Ishikawa (cell line): ENCODE measurements at regions not wholly inside any gene's neighbourhood (a gene's known extent, or its start where the extent isn't known, plus 50 kb on each side); places are given as distances from the start of the nearest gene placed in this dataset.

Experiments used
- CEBPB ChIP-seq: IDR thresholded peaks from 2 replicates; pipeline ENCODE4 v1.6.1; 2012
- CREB1 ChIP-seq: IDR thresholded peaks from 2 replicates; pipeline ENCODE4 v1.6.1; 2012; ENCODE audit warnings: low read depth
- EGR1 ChIP-seq: IDR thresholded peaks from 2 replicates; pipeline ENCODE4 v1.6.1; 2012
- EP300 ChIP-seq: IDR thresholded peaks from 2 replicates; pipeline ENCODE4 v1.6.1; 2012; ENCODE audit warnings: borderline replicate concordance
- FOXM1 ChIP-seq: IDR thresholded peaks from 2 replicates; pipeline ENCODE4 v1.6.1; 2012; ENCODE audit warnings: low read depth, borderline replicate concordance
- MAX ChIP-seq: IDR thresholded peaks from 2 replicates; pipeline ENCODE4 v1.6.1; 2012
- NFIC ChIP-seq: IDR thresholded peaks from 2 replicates; pipeline ENCODE4 v1.6.1; 2012
- RAD21 ChIP-seq: IDR thresholded peaks from 2 replicates; pipeline ENCODE4 v1.6.1; 2012; ENCODE audit warnings: low read depth
- REST ChIP-seq: IDR thresholded peaks from 2 replicates; pipeline ENCODE4 v1.6.1; 2012; ENCODE audit warnings: low read depth, mild to moderate bottlenecking
- TAF1 ChIP-seq: IDR thresholded peaks from 2 replicates; pipeline ENCODE4 v1.6.1; 2012; ENCODE audit warnings: low read depth, mild to moderate bottlenecking
- TCF12 ChIP-seq: IDR thresholded peaks from 2 replicates; pipeline ENCODE4 v1.6.1; 2012; ENCODE audit warnings: low read depth
- TEAD4 ChIP-seq: IDR thresholded peaks from 2 replicates; pipeline ENCODE4 v1.6.1; 2012
- USF1 ChIP-seq: IDR thresholded peaks from 2 replicates; pipeline ENCODE4 v1.6.1; 2012
- YY1 ChIP-seq: IDR thresholded peaks from 2 replicates; pipeline ENCODE4 v1.6.1; 2012; ENCODE audit warnings: low read depth
- ZBTB7A ChIP-seq: IDR thresholded peaks from 2 replicates; pipeline ENCODE4 v1.6.1; 2012; ENCODE audit warnings: low read depth

- TF ChIP-seq ZBTB7A (no peak), EP300 (no peak), MAX (no peak), CEBPB (no peak), YY1 (no peak), REST (no peak)
These were observed 72.8 kb downstream of the SOWAHC start for GRCh38 chr2:109686921-109687320.

- TF ChIP-seq USF1 = no peak
- TF ChIP-seq ZBTB7A = no peak
- no peak for TF ChIP-seq REST
- no peak for TF ChIP-seq CREB1
- no peak for TF ChIP-seq MAX
- TF ChIP-seq NFIC = no peak
- no peak for TF ChIP-seq TCF12
- no peak for TF ChIP-seq YY1
- TF ChIP-seq RAD21 = no peak
- no peak for TF ChIP-seq CEBPB
- no peak for TF ChIP-seq EP300
- no peak for TF ChIP-seq TEAD4
- no peak for TF ChIP-seq FOXM1
- no peak for TF ChIP-seq TAF1
- TF ChIP-seq EGR1 = no peak
These were observed 75.2 kb downstream of the SOWAHC start for GRCh38 chr2:109689182-109689930.

GRCh38 chr2:109689973-109690372, 75.8 kb downstream of the SOWAHC start:
- TF ChIP-seq EGR1 = no peak
- no peak for TF ChIP-seq EP300
- no peak for TF ChIP-seq MAX

GRCh38 chr2:109690457-109690821, 76.3 kb downstream of the SOWAHC start:
- TF ChIP-seq ZBTB7A (no peak), CEBPB (no peak)

GRCh38 chr2:109690822-109691541, 76.8 kb downstream of the SOWAHC start:
- TF ChIP-seq CREB1 (no peak), ZBTB7A (no peak), TCF12 (no peak), RAD21 (no peak), EP300 (no peak), USF1 (no peak), TEAD4 (no peak), FOXM1 (no peak), CEBPB (no peak), YY1 (no peak), REST (no peak), EGR1 (no peak), NFIC (no peak), TAF1 (no peak), MAX (no peak)
